ENCODE measurements at regions not wholly inside any gene's neighbourhood (a gene's known extent, or its start where the extent isn't known, plus 50 kb on each side); places are given as distances from the start of the nearest gene placed in this dataset.

DNA sequence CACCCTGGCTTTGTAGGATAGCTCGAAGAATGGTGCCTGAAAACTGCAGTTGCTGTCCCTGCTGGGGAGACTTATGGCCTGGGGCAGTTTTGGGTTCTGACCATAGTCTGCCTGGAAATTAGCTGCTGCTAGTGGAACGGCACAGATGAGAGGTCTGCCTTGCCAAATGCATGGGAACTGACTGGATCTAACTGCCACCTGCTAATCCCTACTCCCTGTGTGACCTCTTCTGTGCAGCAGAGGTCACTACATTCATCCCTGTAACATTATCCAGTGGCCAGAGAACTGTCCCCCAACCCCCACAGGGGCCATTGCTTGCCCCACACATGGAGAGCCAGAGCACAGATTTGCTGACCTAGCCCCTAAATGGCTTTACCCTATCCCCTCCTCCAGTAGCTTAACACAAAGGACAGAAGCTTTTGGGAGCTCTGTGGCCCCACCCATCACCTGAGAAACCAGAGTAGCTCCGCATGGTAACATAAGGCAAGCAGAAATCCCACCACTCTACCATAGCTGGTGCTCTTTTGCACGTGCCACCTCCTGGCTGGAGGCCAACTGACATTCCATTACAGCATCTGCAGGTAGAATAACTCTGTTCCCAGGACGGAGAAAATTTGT, 840.0 kb downstream of the EPHA3 start:
- TF ChIP-seq, protein P1, sequence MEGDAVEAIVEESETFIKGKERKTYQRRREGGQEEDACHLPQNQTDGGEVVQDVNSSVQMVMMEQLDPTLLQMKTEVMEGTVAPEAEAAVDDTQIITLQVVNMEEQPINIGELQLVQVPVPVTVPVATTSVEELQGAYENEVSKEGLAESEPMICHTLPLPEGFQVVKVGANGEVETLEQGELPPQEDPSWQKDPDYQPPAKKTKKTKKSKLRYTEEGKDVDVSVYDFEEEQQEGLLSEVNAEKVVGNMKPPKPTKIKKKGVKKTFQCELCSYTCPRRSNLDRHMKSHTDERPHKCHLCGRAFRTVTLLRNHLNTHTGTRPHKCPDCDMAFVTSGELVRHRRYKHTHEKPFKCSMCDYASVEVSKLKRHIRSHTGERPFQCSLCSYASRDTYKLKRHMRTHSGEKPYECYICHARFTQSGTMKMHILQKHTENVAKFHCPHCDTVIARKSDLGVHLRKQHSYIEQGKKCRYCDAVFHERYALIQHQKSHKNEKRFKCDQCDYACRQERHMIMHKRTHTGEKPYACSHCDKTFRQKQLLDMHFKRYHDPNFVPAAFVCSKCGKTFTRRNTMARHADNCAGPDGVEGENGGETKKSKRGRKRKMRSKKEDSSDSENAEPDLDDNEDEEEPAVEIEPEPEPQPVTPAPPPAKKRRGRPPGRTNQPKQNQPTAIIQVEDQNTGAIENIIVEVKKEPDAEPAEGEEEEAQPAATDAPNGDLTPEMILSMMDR (IDR thresholded peaks at IDR 0.05; ENCODE audit: low read depth, low read length): peak; percentile 25
- no peak for TF ChIP-seq EZH2phosphoT487 (IDR thresholded peaks at IDR 0.05; ENCODE audit: low read depth)

Measured in OCI-LY3 (cell line).